ENCODE measurements at regions not wholly inside any gene's neighbourhood (a gene's known extent, or its start where the extent isn't known, plus 50 kb on each side); places are given as distances from the start of the nearest gene placed in this dataset.

DNA sequence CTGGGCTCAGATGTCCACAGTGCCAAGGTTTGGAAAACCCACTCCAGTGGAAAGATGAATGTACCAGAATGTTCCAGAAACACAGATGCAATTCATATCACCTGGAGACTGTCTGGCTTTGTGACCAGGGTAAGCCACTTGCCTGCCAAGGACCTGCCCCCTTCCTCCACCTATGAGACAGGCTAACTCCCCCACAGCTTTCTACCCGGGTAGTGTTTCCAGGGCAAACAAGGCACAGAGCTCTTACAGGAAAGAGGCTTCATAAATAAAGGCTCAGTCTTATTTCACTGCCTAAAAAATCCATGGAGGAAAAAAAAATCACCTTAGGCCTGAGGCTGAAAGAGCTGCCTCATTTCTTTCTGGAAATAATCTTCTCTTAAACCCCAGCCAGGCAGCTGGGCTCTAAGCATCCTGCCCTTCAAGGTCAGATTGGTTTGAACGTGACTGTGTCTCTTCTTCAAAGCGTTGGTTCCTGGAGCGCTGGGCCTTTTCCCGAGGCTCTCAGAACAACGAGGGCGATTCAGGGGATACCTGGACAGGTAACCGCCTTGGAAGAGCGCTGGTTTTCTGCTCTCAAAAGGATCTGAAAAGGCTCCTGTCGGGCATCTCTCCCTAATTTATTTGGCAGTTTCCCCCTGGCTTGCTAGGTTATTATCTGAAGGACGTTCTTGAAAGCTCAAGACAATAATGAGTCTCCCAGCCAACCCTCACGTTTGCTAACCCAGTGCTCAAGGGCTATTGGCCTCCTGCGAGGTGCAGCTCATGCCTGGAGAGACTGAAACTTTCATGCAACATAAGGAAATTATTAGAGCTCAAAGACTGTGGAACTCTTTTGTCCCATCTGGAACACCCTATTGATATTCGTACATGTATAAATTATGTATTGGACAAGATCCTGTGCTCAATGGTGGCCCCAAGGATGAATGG is 199.2 kb upstream of the PMEPA1 start:
- DNase-seq: no peak

DNA sequence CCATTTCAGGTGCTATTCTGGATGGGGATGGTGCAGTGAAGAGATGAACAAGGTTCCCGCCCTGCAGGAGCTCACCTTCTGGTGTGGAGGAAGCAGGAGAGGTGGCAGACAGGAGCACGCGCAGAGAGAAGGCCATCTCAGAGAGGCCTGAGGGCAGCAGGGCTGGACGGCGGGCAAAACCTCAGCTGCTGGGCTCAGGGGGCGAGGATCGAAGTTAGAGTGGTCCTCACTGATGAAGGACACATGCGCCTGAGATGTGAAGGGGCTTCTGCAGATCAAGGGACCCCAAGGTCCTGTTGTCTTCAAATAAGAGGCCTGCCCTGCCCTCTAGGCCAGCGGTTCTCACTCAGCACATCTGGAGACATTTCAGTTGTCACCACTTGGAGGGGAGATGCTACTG is 198.4 kb upstream of the PMEPA1 start:
- DNase-seq: no peak

DNA sequence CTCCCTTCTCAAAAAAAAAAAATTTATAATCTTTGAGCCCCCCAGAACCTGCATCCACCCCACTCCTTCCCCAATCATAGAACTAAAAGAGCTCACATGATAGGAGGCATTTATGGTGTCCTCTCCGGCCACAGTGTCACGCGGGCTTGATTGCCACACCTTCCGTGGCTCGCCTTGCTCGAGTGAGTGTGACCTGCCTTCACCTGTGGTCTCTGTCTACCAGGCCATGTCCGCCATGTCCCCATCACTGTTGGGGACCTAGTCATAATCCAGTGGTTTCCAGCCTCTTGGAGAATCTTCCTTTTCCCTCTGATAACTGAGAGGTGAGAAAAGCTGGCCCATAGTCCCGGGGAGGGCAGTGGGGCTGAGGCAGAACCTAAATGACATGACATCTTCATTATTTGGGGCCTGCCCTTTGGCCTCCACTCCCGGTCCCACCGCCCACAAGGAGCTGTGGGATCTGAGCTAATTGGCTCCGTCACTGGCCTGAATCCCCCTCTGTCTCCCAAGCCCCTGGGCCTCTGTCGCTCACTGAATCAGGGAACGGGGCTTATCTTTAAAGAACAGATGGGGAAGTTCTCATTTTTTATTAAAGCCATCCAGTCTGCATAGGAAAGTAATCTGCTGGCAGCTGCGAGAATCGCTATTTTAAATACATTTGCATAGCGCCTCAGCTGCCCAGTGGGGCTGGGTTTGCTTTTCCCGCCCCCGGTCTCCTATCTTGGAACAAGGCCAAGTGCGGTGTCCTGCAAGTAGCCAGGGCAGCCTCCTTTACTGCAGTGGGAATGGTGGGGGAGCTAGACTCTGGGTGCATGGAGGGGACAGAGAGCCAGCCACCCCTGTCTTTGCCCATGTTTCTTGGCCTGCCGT is 197.6 kb upstream of the PMEPA1 start:
- no peak for DNase-seq

DNA sequence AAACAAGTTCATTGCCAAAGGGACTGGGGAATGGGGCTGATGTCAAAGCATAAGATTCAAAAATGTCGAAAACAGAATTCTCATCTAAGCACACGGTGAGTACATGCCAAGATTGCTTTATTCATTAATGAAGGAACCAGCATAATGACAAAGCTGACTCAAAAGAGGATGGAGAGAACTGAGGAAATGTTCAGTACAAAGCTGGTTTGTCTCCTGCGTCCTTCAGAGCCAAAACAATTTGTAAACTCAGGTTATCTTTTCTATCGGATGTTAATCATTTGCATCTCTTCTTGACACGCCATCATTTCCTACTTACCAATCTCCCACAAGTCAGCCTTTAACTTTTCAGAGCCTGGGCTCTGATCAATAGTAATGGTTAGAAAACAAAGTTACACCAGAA is 195.6 kb upstream of the PMEPA1 start:
- no peak for DNase-seq

DNA sequence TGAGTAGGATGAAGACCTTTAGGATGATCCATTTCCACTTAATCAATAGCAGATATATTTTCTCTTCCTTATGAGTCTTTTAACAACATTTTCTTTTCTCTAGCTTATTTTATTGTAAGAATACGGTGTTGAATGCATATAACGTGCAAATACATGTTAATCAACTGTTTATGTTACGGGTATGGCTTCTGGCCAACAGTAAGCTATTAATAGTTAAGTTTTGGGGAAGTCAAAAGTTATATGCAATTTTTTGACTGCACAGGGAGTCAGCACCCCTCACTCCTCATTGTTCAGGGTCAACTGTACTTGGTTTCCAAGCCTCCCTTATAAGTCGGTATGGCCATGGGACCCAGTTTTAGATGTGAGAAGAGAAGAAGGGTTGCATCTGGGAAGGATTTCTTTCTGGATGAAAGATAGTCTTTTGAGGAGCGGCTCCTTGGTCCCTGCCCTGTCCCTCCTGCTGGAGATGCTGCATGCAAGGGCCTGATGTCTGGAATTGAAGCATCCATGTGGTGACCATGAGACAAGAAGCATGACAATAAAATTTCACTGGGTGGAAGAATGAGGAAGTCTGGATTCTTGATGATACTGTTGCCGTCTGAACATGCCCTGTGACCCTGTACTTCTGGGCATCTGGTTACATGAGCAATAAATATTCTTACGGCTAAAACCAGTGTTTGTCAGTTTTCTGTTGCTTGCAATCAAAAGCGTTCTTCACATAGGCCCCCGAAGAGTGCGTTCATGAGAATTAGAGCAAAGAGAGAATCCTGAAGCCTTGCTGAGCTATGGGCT is 194.7 kb upstream of the PMEPA1 start:
- DNase-seq: no peak

DNA sequence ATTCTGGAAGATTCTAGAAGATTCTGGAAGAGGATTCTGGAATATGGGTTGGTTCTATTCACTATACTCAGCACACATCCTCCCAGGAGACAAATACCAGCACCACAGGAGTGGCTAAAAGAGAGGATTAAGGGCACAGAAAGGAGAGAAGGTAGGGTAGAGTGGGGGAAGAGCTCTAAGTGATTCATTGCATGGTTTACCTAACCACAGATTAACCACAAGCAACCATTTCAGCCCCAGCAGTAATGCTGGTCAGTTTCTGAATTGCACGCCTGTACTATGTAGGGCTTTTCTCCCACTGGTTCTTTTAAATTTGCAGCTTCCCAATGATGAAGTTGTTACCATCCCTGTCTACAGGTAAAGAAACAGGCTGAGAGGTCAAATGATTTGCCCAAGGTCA is 192.7 kb upstream of the PMEPA1 start:
- DNase-seq: no peak

DNA sequence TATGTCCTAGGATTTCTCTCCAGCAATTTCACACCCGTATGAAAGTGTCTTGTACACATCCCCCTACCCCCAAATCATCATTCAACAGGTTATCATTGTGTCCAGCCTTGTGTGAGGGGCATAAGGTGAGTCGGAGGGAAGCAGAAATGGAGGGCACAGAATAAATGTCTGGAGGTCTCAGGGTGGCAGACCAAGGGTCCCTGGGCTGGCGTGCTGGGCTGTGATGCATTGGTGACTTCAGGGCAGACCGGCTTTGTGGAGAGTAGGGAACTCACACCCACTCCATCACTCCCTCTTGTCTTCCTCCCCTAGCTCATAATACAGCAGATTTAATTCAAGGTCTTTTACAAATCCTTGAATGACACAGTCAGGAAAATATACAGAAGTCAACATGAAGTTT is 191.7 kb upstream of the PMEPA1 start:
- DNase-seq: no peak

DNA sequence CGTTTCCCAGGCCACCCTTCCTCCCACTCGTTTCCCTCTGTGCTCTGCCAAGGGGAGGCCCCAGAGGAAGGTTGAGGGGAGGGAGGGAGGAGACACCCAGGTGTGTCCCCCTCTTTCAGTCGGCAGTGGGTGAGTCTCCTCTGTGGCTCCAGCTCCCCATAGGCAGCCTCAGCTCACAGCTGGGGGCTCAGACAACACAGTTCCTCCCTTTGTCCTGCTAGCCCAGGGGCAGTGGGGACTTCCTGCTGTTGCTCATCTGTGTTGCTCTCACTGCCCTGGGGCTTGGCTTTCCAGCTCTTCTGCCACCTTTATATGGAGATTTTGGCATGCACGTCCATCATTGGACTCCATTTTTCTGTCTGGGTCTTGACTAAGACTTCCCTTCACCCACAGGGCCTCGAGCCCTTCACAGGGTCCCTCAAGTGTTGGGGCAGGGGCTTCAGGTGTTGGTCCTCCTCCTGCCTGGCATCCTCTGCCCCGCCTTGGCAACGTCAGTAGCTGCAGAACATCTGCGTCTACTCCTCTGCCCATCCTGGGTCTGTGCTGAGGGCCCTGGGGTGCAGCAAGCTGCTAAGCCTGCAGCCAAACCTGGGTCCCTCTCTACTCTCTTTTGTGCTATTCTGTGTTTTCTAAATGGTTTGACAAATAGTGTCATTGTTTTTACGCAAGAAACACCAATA is 190.6 kb upstream of the PMEPA1 start:
- DNase-seq: no peak

DNA sequence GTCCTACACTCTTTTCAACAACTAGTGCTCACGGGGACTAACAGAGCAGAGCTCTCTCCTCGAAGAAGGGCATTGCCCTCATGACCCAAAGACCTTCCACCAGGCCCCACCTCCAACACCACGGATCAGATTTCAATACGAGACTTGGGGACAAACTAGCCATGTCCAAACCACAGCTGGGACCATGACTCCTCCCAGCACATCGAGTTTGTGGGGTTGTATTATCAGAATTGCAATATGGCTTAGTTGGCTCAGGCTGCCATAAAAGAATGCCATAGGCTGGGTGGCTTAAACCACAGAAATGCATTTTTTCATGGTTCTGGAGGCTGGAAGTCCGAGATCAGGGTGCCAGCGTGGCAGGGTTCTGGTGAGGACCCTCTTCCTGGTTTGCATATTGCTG is 189.7 kb upstream of the PMEPA1 start:
- no peak for DNase-seq

DNA sequence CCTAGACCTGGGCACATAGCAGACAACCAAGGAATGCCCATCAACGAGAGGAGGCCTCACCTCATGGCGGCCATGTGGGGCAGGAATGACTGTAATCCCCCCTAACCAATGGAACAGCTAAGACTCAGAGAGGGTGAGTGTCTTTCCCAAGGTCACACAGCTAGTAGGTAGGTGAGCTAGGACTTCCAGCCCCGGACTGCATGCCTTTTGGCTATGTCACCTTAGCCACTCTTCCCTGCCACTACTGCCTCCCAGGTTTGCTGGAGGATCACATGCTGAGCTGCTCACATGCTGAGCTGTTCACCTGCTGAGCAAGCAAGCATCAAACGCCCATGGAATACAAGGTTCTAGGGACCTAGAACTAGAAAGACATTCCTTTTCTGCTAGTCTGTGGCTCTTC is 188.5 kb upstream of the PMEPA1 start:
- DNase-seq: no peak

DNA sequence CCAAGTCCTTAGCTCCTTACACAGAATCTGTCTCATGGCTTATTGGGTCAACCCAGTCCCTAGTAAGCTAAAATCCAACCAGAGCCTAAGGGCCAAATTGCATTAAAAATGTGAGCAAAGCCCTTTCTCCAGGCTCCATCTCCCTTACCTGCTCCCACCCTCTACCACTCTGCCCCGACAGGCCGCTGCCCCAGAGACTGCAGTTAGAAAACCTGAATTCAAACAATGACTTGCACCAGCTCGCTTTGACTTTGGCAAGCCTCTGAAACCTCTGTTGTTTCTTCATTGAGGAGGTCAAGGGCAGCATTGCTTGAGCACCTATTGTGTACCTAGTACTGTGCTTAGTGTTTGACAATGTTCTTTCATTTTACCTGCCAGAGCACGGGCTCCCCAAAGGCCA is 188.1 kb upstream of the PMEPA1 start:
- no peak for DNase-seq

DNA sequence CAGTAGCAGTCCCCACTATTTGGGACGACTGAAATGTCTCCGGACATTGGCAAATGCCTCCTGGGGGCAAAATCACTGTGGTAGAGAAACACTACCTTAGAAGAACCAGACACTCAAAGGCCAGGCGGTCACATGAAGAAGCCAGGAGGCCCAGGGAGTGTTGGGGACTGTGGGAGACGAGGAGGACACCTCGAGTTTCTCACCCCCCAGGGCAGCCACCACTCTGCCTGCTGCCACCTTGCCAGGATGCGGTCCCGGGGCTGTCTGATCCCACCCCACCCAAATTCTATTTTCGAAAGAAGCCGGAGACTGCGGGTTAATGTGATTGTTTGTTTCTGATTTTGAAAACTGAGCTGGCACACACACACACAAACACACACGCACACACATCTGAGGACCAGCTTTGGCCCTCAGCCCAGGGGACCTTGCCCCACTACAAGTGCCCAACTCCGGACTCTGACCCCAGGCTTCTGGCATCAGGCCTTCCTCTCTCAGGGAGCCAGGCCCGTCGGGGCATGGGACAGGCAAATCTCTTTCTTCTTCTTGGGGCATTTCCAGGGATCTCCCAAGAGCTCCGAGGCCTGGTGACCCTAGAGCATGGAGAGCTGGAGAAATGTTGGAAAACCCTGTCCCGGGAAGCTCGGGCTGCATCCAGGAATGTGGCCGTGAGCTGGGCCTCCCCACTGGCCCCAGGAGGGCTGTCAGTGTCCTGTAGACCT is 187.5 kb upstream of the PMEPA1 start:
- no peak for DNase-seq

DNA sequence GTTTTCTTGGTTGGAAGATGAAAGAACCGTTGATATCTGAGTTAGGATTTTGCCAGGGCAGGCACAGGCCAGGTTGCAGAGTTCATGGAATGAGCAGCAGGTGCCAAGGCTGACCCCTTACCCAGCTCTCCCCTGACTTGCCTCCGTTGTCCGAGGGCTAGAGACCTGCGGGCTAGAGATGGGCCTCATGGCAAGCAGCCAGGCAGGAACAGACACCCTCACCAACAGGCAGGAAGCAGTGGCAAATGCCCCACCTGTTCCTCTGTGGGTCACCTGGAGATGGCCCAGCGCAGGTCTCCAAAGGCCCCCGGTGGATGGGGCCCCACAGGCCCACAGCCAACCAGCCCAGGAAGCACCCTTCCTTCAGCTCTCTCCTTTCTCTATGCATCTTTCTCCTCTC is 186.7 kb upstream of the PMEPA1 start:
- DNase-seq: no peak

DNA sequence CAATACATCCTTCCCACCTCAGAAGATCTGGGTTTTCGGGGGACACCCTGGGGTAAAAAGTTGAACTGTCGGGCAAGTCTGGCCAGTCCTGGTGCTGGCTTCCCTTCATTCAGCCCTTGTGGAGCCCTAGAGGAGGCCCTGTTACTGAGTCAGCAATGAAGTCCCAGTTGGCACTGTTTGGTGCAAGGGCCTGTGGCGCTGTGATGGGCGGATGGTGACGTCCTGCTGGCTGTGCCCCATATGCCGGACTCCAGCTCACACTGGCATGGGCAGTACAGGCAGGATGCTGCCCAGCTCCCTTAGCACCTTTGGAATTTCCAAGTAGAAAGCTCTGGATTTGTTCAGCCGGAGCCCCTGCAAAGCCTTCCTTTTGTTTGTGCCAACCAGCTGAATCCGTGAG is 186.2 kb upstream of the PMEPA1 start:
- DNase-seq: no peak

DNA sequence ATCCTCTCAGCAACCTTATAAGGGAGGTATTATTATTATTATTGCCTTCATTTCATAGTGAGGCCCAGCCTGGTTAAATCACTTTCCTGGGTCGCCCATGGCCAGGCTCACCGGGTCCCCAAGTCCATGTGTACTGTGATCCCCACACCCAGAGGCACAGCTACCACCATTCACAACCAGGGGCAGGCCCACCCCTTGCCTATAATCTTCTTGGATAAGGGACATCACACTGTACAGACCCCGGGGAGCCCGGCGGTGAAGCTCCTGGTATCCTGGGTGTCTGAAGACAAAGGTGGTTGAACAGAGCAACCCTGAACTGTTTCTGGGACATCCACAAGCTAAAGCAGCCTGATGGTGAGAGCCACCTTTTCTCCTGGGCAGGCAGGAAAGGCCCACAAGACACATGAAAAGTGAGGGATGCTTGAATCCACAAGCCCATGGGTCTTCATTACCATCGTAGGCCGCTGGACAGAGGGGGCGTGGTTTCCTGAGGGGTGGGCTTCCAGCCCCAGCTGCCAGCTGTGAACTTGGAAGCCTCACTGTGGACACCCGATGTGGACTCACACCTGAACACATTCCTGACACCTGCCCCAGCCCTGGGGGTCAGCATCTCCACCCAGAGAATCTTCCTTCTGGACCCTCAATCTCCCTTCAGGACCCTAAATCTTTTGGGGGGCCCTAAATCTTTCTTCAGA is 185.5 kb upstream of the PMEPA1 start:
- DNase-seq: no peak

DNA sequence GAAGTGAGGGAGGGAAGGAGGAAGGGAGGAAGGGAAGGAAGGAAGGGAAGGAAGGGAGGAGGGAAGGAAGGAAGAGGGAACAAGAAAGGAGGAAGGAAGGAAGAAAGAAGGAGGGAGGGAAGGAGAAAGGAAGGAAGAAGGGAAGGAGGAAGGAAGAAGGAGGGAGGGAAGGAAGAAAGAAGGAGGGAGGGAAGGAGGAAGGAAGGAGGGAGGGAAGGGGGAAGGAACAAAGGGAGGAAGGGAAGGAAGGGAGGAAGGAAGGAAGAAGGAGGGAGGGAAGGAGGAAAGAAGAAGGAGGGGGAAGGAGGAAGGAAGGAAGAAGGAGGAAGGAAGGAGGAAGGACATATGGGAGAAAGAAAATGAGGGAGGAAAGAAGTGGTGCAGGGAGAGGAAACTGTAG is 184.7 kb upstream of the PMEPA1 start:
- DNase-seq: no peak

DNA sequence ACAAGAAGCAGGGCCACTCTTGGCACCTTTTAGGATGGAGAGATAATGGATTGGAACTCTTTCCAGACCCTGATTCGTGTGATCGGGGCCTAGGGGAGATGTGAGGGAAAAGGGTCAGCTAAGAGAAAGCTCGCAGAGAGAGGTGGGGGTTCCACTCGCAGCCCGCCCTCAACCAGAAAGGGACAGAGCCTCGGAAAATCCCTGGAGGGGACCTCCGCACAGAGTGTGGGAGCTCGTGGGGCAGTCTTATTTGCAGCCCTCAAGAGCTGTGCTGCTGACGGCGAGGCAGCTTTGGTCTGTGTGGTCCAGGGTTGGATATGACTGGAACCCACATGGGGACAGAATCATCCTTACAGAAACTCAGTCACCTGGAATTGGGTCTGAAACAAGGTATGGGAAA is 184.3 kb upstream of the PMEPA1 start:
- no peak for DNase-seq

DNA sequence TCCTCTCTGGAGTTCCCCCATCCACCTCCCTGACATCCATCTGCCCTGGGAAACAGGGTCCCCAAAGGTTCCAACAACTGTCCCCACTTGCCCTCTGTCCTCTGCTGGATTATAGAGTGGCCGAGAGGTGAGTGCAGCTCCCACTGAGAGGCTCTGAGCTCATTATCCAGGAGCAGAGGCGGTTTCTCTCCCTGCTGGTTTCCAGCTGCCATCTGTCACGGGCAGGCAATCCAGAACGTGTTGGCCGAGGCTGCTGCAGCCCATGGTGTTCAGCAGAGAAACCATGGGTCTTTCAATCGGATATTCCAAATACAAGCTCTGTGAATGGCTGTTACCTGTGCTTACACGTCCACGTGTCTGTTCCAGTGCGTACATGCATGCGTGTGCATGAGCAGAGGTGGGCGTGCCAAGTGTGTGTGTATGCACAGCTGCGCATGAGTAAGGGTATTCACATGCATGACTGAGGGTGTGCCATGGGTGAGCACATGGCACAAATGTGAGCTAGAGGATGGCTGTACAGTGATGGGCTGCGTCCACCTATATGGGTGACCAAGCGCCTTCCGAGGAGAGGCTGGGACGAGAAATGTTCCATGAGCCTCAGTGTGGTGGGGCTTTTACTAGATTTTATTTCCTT is 183.7 kb upstream of the PMEPA1 start:
- no peak for DNase-seq

DNA sequence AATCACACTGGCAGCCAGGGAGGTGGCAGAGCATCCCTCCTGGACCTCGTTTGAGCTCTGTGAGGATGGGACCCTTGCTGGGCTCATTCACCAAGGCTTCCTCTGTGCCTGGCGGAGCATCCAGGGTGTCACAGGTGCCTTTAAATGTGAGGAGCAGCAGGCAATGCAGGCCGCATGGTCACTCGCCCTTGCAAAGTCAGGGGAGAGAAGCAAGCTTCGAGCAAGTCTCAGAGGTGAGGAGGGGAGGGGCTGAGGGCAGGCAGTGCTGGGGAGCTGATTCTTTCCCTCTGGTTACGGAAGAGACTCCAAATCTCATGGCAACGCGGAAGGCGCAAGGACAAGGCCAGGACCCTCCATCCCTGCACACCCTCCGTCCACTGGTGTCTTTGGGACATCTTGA is 182.7 kb upstream of the PMEPA1 start:
- DNase-seq: no peak

DNA sequence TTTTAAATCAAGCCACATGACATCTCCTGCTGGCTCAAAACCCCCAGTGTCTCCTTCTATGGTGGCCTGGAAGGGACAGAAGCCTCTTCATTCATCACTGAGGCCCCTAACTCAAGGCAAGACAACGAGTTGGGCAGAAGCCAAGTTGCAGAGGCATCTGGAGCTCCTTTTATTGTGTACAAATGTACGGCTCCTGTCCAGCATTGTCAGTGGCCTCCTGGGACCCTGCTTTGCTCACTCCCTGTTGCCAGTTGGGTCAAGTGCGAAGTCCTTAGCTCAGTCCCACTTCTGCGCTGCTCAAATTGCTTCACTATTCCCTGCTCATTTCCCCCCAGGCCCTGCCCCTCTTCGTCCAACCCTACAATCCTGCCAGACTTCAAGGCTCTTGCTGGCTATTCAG is 181.2 kb upstream of the PMEPA1 start:
- no peak for DNase-seq

Data from stimulated activated CD4-positive, alpha-beta T cell treated with anti-CD3 and anti-CD28 coated beads, Interleukin-1b, Interleukin-23, amount 100 ng/mL, for 48 hours (primary cell).